SHP77 (cell line): ENCODE measurements at regions not wholly inside any gene's neighbourhood (a gene's known extent, or its start where the extent isn't known, plus 50 kb on each side); places are given as distances from the start of the nearest gene placed in this dataset.

Experiments used
- DNase-seq, 2 experiments: peaks; one replicate each; lab custom pipeline; 2025; lab: John Stamatoyannopoulos, UW

GRCh38 chr13:34553376-34553775, 388.7 kb upstream of the NBEA start:
- DNase-seq, result no peak

DNA sequence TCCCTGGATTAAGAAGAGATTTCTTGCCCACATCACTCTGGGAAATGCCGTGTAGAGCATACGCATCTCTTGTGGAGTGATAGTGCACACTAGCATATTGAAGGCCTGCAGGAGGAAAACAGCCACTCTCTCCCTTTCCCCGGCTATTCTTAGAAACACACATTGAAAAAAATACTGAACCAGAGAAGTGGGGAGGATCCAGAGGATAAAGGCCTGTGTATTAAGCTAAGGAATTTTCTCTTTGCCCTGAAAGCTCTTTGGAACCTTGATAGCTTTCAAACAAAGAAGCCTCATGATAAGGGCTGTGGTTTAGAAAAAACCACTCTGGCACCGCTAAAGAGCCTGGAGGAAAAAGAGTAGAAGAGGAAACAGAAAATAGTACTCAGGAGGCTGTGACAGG, 386.1 kb upstream of the NBEA start:
- DNase-seq, result no peak

DNA sequence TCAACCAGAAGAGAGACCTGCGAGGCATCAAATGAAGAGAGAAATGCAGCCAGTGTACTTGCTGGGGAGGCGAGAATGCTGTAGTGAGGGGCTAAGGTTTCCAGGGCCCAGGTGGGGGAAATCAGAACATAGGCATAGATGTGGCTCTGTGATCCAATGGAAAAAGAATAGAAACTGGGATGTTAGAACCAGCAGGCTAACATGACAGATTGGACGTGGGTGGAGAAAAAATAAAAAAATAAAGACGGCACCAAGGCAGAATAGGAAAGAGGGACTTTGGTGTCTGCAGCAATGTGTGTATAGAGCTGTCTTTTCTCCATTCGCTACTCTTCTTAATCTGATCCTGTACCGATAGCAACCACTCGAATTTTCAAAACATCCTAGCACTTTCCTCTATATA, 381.0 kb upstream of the NBEA start:
- no peak for DNase-seq

GRCh38 chr13:34567597-34567996, 374.5 kb upstream of the NBEA start:
- peak; percentile 46 to 67 for DNase-seq

DNA sequence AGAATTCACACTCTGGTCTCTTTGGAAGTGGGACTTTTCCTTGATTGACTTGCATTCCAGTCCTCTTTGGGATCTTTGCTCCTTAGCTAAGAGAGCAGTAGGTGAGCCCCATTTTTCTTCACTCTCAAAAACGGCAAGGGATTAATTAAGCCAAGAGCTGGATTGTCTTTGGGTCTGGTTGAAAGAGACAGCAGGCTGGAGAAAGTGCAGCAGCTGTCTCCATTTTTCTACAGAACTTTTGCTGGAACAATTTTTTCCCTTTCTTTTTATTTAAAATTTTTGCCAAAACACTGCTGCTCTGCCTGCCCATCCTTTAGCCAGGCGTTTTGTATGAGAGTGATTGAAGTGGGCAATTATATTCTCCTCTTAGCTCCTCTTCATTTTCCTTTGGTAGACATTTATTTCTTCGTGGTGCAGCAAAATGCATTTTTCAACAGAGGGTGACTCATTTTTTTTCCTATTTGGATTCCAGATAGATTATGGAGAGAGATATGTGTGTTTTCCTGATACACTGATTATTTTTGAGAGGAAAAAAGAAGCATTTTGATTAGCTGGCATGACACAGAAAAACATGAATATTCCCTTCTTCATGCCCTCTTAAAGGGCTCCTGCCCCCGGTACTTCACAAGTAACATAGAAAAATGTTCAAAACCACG, 371.2 kb upstream of the NBEA start:
- DNase-seq, result no peak

DNA sequence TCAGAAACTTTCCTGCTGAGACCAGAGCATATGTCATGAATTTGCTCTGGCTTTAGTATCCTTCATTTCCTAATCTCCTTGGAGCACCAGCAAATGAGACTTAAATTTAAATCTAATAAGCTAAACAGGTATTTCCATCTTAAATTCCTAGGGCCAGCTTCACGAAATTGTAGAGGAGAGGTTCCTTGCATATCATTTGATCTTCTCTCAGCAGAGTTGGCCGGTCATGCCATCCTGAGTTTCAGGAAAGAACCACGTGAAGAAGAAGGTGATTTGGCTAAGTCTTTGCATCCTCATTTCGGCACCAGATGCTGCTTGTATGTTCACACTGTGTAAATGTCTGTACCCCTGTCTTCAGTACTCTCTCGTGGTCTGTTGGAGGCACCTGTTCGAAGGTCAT, 370.4 kb upstream of the NBEA start:
- DNase-seq, result no peak

GRCh38 chr13:34577051-34577450, 365.0 kb upstream of the NBEA start:
- DNase-seq, result no peak

- no peak for DNase-seq
Observed at GRCh38 chr13:34578471-34578870, 363.6 kb upstream of the NBEA start.

DNA sequence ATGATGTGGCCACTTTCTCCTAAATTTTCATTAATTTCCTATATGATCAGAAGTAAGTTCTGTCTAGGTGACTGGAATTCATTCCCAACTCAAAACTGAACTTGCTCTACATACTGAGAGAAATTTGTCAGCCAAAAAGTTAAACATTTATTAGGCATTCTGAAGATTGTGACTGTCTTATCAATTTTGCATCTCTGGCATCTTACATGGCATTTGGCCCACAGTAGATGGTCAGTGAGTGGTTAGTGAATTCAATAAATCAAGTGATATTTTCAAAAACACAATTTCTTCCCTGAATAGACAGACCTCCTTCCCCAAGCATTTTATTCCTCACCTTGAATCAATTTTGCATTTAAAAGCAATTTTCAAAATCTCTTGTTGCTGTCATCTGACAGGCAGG, 363.2 kb upstream of the NBEA start:
- no peak for DNase-seq

GRCh38 chr13:34583181-34583580, 358.9 kb upstream of the NBEA start:
- DNase-seq, result no peak

- no peak for DNase-seq
Observed at GRCh38 chr13:34587576-34587975, 354.5 kb upstream of the NBEA start.

DNA sequence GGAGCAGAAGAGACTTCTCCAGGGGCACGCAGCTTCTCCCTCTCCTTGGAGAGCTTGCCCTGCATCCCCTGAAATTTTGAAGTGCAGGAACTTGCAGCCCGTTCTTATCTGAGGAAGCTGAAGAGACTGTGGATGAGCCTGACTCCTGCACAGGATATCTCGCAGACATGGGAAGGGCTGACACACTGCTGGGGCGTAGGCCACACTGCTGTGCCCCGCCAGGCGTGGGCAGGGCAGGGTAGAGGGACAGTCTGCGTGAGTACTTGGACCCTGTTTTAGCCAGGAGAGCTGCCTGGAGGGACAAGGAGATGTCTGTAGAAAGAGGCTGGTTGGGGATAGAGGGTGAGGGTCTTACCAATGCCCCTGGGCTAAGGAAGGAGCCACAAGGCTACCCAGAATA, 353.7 kb upstream of the NBEA start:
- DNase-seq, result no peak

DNA sequence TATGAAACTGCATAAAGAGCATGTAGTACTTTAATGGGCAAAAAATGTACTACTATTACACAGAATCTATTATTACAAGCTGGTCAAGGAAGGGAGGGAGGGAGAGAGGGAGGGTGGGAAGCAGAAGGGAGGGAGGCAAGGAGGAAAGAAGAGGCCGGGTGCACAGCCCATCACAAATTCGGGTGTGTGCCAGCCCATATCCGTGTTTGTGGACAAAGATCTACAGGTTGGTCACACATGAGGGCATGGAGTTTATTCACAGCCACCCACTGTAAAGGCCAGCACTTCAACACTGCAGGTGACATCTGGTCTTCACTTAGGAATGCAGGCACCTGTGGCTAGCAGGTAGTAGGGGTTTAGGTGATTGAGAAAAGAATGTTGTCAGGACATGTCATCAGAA, 352.5 kb upstream of the NBEA start:
- no peak for DNase-seq

DNA sequence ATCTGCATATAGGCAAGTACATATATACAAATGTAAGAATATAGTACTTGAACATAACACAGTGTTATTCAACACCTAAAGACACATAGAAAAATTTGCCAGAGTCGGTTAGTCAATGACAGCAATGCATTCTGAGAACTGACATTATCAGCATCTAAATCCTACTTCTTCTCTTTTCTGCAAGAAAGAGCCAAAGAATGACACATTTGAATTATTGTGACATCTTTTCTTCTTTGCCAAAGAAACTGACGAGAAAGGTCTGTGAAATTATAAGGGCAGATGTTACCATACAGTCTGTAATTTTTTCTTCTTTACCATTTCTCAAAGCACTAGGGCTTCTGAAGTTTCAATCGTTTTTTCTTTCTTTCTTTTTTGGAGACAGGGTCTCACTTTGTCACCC, 350.9 kb upstream of the NBEA start:
- no peak for DNase-seq

- no peak for DNase-seq
Observed at GRCh38 chr13:34591900-34592529, 350.1 kb upstream of the NBEA start.

GRCh38 chr13:34593658-34594057, 348.4 kb upstream of the NBEA start:
- DNase-seq, result no peak

DNA sequence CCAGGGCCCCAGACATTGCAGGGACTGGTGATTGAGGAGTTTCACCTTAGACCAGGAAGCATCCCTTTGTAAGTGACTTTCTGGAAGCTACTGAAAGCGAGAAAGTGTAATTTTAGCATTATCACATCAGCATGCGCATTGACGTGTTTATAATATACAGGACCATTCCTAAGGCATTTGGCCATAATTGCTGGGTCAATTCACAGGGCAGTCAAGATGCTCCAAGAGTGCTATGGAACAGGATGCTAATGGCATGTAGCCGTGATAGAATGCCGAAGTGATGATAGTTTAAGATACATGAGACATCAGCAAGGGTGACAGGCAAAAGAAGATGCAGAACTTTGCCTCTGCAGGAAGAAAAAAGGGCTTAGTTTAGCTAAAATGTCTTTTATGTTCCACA, 347.6 kb upstream of the NBEA start:
- no peak for DNase-seq

DNA sequence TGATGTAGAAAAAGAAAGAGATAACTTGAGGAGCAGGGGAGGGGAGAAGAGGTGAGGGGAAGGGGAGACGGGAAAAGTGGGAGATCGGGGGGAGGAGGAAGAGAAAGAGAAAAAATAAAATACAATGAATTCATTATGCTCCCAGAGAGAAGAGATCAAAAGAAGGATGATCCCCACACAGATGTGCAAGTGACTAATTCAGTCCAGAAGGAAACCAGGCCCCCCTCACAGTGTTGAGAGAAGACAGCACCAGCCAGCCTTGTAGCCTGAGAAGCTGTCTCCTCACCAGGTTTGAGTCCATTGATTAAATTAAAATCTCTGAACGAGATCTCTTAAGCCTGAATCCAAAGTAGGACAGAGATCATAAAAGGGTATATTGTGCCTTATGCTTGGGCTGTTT, 333.7 kb upstream of the NBEA start:
- no peak for DNase-seq

- DNase-seq, result no peak
Observed at GRCh38 chr13:34611671-34612070, 330.4 kb upstream of the NBEA start.

DNA sequence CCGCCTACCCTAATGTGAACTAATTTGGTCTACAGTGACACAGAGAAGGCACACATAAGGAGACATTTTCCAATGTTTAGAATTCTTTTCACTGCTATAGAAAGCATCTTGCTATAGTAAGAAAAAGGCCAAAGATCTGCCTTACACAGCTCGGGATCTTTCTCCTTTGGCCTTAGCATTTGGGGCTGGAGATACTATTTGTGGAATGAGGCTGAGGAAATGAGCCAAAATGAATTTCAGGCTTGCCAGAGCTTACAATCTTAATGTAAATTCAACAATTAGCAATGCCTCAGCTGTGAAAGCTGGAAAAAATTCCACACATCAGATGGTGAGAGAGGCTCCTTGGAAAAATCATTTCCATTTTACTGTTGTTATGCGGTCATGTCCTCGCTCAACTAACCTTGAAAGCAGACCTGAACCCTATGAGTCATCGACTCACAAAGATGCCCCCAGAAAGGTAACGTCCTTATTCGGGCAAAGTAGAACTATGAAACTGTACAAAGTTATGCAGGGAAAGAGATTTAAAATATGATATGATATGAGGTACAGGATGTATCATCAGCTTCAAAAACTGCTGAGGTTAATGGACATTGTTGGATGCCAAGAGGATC, 324.5 kb upstream of the NBEA start:
- no peak for DNase-seq

DNA sequence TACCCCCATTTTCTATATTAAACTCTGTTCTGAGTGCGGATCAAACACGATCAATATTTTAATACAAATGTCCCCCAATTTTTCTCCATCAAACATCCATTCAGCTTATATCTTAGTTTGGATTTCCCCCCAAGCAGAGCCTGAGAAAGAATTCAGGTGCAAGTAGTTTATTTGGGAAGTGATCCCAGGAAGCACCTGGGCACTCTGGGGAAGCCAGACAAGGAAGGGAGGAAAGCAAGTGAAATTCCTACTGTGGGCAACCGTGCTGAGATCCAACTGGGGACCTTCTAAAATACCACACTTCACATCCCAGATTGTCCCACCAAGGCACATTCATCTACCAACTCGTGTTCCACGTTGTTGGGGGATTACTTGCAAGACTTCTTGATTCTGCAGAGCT, 323.4 kb upstream of the NBEA start:
- no peak for DNase-seq

DNA sequence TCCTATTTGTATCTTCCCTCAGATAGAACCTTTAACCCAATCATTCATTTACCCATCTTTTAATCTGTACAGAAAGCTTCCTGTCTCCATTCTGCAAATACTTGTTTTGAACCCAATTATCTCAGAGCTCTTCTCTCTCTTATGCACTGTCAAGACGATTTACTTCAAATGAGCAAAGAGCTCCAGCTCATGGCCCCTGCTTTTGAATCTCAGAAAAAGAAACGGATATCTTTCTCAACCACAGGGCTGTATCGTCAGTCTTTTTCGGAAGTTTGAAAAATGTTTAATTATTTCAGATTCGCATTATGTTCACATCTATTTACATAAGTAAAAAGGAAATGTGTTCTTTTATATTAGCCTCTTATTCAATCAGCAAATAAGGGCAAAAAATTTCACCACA, 322.7 kb upstream of the NBEA start:
- no peak for DNase-seq

- DNase-seq, result no peak
Observed at GRCh38 chr13:34620074-34620850, 321.8 kb upstream of the NBEA start.
